Tibial nerve (tissue), 4 donors: ENCODE measurements at regions not wholly inside any gene's neighbourhood (a gene's known extent, or its start where the extent isn't known, plus 50 kb on each side); places are given as distances from the start of the nearest gene placed in this dataset.

ENCODE experiments used
- DNase-seq, 2 donors: peaks; one replicate each; pipeline ENCODE4 v3.0.0-alpha.2; 2019; ENCODE audit warnings: low spot score in 2 of 2
- H3K27ac ChIP-seq, 4 donors: fragments of 200-600 bp; sonication (generic) in 3 of 4; one replicate each; pipeline ENCODE4 v1.5.1; 2017 to 2019; ENCODE audit warnings: mild to moderate bottlenecking in 1 of 4
- H3K27me3 ChIP-seq, 2 donors: fragments of 200-600 bp; sonication (generic) in 1 of 2; one replicate each; pipeline versions ENCODE4 v1.5.1 to v1.6.0; 2017 to 2019
- H3K36me3 ChIP-seq, 3 donors: fragments of 200-600 bp; sonication (generic); one replicate each; pipeline ENCODE4 v1.5.1; 2018 to 2019
- H3K4me1 ChIP-seq, 4 donors: fragments of 200-600 bp; sonication (generic) in 3 of 4; one replicate each; pipeline ENCODE4 v1.5.1; 2017 to 2019
- H3K4me3 ChIP-seq, 4 donors: fragments of 200-600 bp; sonication (generic) in 3 of 4; one replicate each; pipeline ENCODE4 v1.5.1; 2017 to 2019; ENCODE audit warnings: mild to moderate bottlenecking in 1 of 4, moderate library complexity in 1 of 4
- H3K9me3 ChIP-seq, 4 donors: fragments of 200-600 bp; sonication (generic) in 3 of 4; one replicate each; pipeline ENCODE4 v1.5.1; 2017 to 2019
- EP300 ChIP-seq, 2 donors: sonication (generic); formaldehyde crosslinking; IDR thresholded peaks; one replicate each; pipeline ENCODE4 v1.6.1; 2017; ENCODE audit warnings: antibody characterized with exemption in 2 of 2, mild to moderate bottlenecking in 1 of 2
- POLR2A ChIP-seq, 2 donors: fragments of 450-650 bp; IDR thresholded peaks; one replicate each; pipeline ENCODE4 v1.6.1; 2017; ENCODE audit warnings: antibody characterized with exemption in 2 of 2, mild to moderate bottlenecking in 2 of 2, moderate library complexity in 2 of 2
- WGBS, 2 donors: methylation state at CpG; one replicate each; pipeline ENCODE4 v1.1.5; 2018; 5-methylcytosine and 5-hydroxymethylcytosine counted together
- TF ChIP-seq, protein P1 (sequence below), 5 experiments: fragments of 200-600 bp in 3 of 5; fragments of 450-650 bp in 2 of 5; sonication (generic) in 3 of 5; IDR thresholded peaks; one replicate each; pipeline ENCODE4 v1.5.1; 2016 to 2019; ENCODE audit warnings: antibody characterized with exemption in 5 of 5, mild to moderate bottlenecking in 3 of 5, moderate library complexity in 2 of 5

- Histone ChIP-seq H3K27ac (no peak overlapping the region), H3K4me1 (no peaks in the 10 kb centered on the region), H3K9me3 (no peaks in the 10 kb centered on the region), H3K36me3 (no peaks in the 10 kb centered on the region), H3K4me3 (no peak overlapping the region), H3K27me3 (no peaks in the 10 kb centered on the region)
- TF ChIP-seq POLR2A (IDR thresholded peaks at IDR 0.05): no peak
- TF ChIP-seq EP300 (IDR thresholded peaks at IDR 0.05): no peak
- no peak for DNase-seq
These were observed 288.1 kb upstream of the PCDH10 start for GRCh38 chr4:132860976-132861375.

DNA sequence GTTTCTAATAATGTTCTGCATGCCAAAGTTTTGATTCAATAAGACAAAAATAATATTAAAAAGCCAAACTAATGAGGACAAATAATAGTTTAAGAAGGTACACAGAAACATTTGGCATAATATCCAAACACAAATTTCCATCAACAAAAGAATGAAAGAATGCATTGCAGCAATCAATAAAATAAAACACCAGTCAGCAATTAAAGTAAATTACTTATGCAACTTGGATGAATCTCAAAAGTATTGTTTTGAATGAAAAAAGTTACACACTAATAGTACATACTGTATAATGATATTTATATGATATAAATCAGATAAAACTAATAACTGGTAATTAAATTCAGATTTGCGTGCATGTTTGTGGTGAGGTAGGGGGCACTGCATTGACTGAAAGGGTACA is 285.5 kb upstream of the PCDH10 start:
- TF ChIP-seq, protein P1, sequence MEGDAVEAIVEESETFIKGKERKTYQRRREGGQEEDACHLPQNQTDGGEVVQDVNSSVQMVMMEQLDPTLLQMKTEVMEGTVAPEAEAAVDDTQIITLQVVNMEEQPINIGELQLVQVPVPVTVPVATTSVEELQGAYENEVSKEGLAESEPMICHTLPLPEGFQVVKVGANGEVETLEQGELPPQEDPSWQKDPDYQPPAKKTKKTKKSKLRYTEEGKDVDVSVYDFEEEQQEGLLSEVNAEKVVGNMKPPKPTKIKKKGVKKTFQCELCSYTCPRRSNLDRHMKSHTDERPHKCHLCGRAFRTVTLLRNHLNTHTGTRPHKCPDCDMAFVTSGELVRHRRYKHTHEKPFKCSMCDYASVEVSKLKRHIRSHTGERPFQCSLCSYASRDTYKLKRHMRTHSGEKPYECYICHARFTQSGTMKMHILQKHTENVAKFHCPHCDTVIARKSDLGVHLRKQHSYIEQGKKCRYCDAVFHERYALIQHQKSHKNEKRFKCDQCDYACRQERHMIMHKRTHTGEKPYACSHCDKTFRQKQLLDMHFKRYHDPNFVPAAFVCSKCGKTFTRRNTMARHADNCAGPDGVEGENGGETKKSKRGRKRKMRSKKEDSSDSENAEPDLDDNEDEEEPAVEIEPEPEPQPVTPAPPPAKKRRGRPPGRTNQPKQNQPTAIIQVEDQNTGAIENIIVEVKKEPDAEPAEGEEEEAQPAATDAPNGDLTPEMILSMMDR (IDR thresholded peaks at IDR 0.05): no peak
- TF ChIP-seq POLR2A (IDR thresholded peaks at IDR 0.05): no peak
- no peak for TF ChIP-seq EP300 (IDR thresholded peaks at IDR 0.05)
- Histone ChIP-seq H3K4me1 (no peaks in the 10 kb centered on the region), H3K27me3 (no peaks in the 10 kb centered on the region), H3K9me3 (no peaks in the 10 kb centered on the region), H3K36me3 (no peaks in the 10 kb centered on the region), H3K27ac (no peak overlapping the region), H3K4me3 (no peak overlapping the region)
- DNase-seq: no peak
- 95 to 97% methylated on average over 1 of the region's 1 CpG for WGBS, 2 donors

- Histone ChIP-seq H3K27me3 (no peaks in the 10 kb centered on the region), H3K4me3 (no peak overlapping the region), H3K4me1 (no peaks in the 10 kb centered on the region), H3K9me3 (no peaks in the 10 kb centered on the region), H3K36me3 (no peaks in the 10 kb centered on the region), H3K27ac (no peak overlapping the region)
- no peak for DNase-seq
- 90% methylated on average over 1 of the region's 1 CpG for WGBS, 2 donors
- TF ChIP-seq POLR2A (IDR thresholded peaks at IDR 0.05) (no peak), EP300 (IDR thresholded peaks at IDR 0.05) (no peak)
- TF ChIP-seq, protein P1 (IDR thresholded peaks at IDR 0.05): no peak
These were observed 283.6 kb upstream of the PCDH10 start for GRCh38 chr4:132865458-132865857.

DNA sequence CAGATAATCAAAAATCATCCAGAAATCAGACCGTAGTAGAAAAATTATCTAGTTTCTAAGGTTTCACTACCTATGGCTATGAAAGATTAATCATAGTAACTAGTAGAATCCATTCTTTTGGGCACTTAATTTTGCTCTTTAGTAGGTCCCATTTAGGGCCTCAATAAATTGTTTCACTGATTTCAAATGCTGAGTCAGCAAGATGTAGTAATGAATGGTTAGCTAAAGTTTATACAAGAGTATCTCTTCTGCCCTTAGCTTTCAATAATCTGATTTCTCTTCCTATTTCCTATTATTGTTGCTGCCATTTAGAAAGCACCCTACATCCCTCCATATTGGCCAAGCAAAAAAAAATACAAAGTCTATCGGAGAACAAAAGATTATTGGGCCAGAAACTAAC is 283.2 kb upstream of the PCDH10 start:
- H3K36me3 ChIP-seq: no peaks in the 10 kb centered on the region
- 92 to 96% methylated on average over 2 of the region's 2 CpGs for WGBS, 2 donors
- H3K27me3 ChIP-seq: no peaks in the 10 kb centered on the region
- no peaks in the 10 kb centered on the region for H3K4me1 ChIP-seq
- no peak overlapping the region for H3K4me3 ChIP-seq
- no peak for DNase-seq
- H3K9me3 ChIP-seq: no peaks in the 10 kb centered on the region
- TF ChIP-seq, protein P1 (IDR thresholded peaks at IDR 0.05): no peak
- TF ChIP-seq EP300 (IDR thresholded peaks at IDR 0.05): no peak
- TF ChIP-seq POLR2A (IDR thresholded peaks at IDR 0.05): no peak
- H3K27ac ChIP-seq: no peak overlapping the region

DNA sequence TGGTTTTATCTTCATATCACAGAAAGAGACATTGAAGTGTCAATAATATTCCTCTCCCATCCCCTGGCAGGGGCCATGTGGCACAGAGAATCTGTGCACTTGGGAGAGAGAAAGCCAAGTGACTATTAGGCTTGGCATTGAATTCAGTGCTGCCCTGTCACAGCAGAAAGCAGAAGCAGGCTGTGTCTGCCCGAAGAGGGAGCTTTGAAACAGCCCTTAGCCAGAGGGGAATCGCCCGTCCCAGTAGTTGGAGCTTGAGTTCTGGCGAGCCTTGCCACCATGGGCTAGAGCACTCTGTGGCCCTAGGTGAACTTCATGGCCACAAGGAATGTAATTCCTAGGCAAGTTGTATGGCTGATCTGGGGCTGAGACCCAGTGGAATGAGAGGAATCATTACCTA is 282.5 kb upstream of the PCDH10 start:
- Histone ChIP-seq H3K27ac (no peak overlapping the region), H3K27me3 (no peaks in the 10 kb centered on the region), H3K4me3 (no peak overlapping the region), H3K9me3 (peaks cover 0 to 2% (median 0%) of the 10 kb centered on the region in 4 donors), H3K4me1 (no peaks in the 10 kb centered on the region), H3K36me3 (no peaks in the 10 kb centered on the region)
- DNase-seq: no peak
- 70 to 100% methylated on average over 3 to 4 of the region's 4 CpGs for WGBS, 2 donors
- no peak for TF ChIP-seq EP300 (IDR thresholded peaks at IDR 0.05)
- TF ChIP-seq POLR2A (IDR thresholded peaks at IDR 0.05): no peak

GRCh38 chr4:132893787-132894186 is 255.3 kb upstream of the PCDH10 start:
- H3K9me3 ChIP-seq: no peaks in the 10 kb centered on the region
- H3K4me3 ChIP-seq: no peak overlapping the region
- no peaks in the 10 kb centered on the region for H3K36me3 ChIP-seq
- TF ChIP-seq EP300 (IDR thresholded peaks at IDR 0.05) (no peak), POLR2A (IDR thresholded peaks at IDR 0.05) (no peak)
- TF ChIP-seq, protein P1 (IDR thresholded peaks at IDR 0.05): no peak
- DNase-seq: no peak
- WGBS, 2 donors: 68 to 72% methylated on average over 3 of the region's 3 CpGs
- no peak overlapping the region for H3K27ac ChIP-seq
- H3K4me1 ChIP-seq: no peaks in the 10 kb centered on the region
- no peaks in the 10 kb centered on the region for H3K27me3 ChIP-seq
